ENCODE measurements at regions not wholly inside any gene's neighbourhood (a gene's known extent, or its start where the extent isn't known, plus 50 kb on each side); places are given as distances from the start of the nearest gene placed in this dataset. TPM values are rescaled to one million over a fixed set of nuclear protein-coding genes. Genes with fewer than 3 reads are reported as not detected.

DNA sequence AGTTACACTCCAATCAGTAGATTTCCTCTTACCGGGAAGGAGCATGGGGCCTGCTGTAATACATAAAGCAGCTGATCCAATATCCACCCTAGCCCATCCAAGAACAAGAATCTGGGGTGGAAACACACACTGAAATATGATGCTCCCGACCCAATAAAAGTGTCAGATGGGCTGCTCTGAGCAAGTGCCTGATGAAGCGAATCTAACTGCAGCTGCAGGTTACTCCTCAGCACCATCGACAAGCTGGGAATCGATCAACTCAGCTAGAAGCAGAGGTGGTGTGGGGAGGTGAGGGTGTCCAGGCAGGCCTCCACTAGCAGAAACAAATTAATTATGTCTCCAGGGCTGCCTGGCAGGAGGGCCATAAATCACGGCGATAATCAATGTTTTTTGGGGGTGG lies 64.0 kb upstream of the WSCD2 start:
- Histone ChIP-seq H3K36me3 (ENCODE audit: insufficient read depth) (no peaks in the 10 kb centered on the region), H3K4me1 (ENCODE audit: insufficient read depth) (no peaks in the 10 kb centered on the region), H3K4me3 (ENCODE audit: low read depth, low read length) (no peak overlapping the region), H3K27ac (ENCODE audit: low read depth) (no peak overlapping the region)
- WGBS = 42% methylated on average over 7 of the region's 7 CpGs
- DNase-seq (ENCODE audit: extremely low spot score) = no peak

DNA sequence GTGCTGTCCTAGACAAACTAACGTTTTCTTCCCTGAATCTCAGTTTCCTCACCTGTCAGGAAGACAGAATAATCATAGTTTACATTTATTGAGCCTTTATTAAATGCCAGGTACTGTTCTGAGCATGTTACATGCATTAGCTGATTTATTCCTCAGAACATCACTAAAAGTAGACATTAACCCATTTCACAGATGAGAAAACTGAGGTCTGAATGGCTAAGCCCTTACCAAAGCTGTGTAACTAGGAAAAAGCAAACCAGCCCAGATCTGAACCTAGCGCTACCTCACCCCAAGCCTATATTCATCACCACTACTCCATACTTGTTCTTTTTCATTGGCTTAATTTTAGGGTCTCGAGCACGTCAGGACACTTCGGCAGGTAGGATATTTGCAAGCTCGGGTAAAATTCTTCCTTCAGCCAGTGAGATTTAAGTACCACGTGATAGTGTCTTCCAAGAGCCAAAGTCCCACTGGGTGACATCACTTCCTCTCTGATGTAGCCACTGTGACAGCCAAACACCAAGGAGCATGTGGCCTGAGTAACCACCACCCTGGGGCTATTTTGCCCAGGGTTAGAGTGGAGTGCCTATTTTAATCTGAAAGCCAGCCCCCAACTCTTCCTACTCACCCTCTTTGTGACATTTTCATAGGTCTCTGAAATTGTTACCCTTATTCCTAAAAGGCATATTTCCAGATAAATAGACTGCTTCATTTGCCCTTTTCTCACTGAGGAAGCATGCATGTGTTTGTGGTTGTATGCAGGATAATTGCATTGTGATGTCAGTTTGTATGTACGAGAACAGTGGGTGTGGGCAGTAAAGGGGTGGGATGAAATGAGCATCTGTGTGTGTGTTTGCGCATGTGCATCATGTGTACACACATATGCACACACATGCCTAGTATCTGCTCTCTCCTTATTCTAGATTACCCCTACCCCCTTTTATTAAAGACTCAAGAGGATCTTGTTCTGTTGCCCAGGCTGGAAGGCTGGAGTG lies 62.2 kb upstream of the WSCD2 start:
- Histone ChIP-seq H3K4me1 (ENCODE audit: insufficient read depth) (no peaks in the 10 kb centered on the region), H3K27ac (ENCODE audit: low read depth) (no peak overlapping the region), H3K4me3 (ENCODE audit: low read depth, low read length) (no peak overlapping the region), H3K36me3 (ENCODE audit: insufficient read depth) (no peaks in the 10 kb centered on the region)
- no peak for DNase-seq (ENCODE audit: extremely low spot score)
- 67% methylated on average over 9 of the region's 9 CpGs for WGBS

DNA sequence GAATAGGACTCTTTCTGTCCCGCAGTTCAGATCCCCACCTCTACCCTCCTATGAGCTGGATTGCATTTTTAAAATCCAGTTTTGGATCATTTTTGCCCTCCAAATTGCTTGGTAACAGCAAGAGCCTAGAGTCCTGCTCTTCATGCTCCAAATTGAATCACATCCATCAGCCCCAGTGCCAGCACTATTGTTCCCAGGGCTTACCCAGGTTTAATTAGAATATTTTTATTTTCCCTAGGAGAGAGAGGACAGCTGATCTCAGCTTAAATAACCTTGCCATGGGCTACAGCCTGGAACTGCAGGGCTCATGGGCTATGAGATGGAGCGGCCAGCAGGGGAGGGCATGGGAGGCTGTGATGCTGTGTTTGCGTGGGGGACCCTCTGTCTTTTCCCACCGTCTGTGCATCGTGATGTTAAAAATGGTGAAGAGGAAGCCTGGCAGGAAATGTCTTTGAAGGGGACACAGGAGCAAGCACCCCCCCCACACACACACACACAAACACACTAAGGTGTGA lies 59.4 kb upstream of the WSCD2 start:
- H3K27ac ChIP-seq (ENCODE audit: low read depth) = no peak overlapping the region
- H3K36me3 ChIP-seq (ENCODE audit: insufficient read depth) = no peaks in the 10 kb centered on the region
- 60% methylated on average over 5 of the region's 5 CpGs for WGBS
- no peaks in the 10 kb centered on the region for H3K4me1 ChIP-seq (ENCODE audit: insufficient read depth)
- no peak overlapping the region for H3K4me3 ChIP-seq (ENCODE audit: low read depth, low read length)
- no peak for DNase-seq (ENCODE audit: extremely low spot score)

DNA sequence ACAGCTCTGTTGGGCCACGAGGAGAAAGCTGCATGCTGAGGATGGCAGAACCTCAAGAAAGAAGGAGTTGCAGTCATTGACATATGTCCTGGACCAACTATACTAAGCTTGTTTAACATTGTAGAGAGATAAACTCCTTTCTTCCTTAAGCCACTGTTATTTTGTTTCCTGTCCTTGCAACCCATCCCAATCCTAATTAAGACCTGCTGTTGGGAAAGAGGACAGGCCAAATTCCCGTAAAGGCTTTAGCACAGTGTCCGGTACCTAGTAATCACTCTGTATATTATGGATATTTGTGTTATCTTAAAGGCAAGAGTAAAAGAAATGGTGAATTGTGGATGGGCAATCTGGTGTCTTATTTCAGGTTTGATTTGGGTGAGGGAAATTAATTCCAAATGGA lies 53.5 kb upstream of the WSCD2 start:
- Histone ChIP-seq H3K27ac (ENCODE audit: low read depth) (no peak overlapping the region), H3K4me1 (ENCODE audit: insufficient read depth) (no peaks in the 10 kb centered on the region), H3K4me3 (ENCODE audit: low read depth, low read length) (no peak overlapping the region), H3K36me3 (ENCODE audit: insufficient read depth) (no peaks in the 10 kb centered on the region)
- DNase-seq (ENCODE audit: extremely low spot score) = no peak
- WGBS = 30% methylated on average over 3 of the region's 3 CpGs

DNA sequence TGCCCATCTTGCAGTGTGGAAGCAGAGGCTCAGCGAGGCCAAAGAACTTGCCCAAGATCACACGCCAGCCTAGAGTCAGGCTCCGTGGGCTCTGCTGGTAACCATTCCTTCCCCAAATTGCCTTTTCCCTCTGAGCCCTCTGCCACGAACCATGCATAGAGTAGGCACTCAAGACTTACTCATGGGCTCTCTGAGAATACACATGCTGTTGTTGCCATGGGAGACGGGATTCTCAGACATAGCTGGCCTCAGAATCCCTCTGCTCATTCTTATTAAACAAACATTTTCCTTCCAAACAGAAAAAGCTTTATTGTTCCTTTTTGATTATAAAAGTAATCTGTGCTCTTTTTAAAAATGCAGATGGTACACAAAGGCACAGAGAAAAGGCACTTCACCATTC lies 52.5 kb upstream of the WSCD2 start:
- H3K36me3 ChIP-seq (ENCODE audit: insufficient read depth) = no peaks in the 10 kb centered on the region
- WGBS = 72% methylated on average over 5 of the region's 5 CpGs
- H3K4me1 ChIP-seq (ENCODE audit: insufficient read depth) = no peaks in the 10 kb centered on the region
- H3K4me3 ChIP-seq (ENCODE audit: low read depth, low read length) = no peak overlapping the region
- no peak for DNase-seq (ENCODE audit: extremely low spot score)
- H3K27ac ChIP-seq (ENCODE audit: low read depth) = no peak overlapping the region

DNA sequence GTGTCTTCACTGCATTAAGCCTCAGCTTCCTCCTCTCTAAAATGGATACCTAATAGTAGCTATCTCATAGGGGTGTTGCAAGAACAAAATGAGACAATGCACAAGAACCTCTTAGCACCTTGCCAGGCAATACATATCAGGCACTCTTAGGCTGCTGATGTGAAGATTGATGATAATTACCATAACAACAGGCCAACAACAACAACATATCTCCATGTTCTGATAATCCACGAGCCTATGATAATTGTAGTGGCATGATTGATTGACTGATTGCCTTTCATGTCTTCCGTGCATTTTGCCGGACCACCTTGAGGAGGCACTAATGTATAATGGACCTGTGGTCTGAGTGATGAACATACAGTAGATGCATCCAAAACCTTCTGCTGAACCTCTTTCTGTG lies 50.7 kb upstream of the WSCD2 start:
- no peak for DNase-seq (ENCODE audit: extremely low spot score)
- 75% methylated on average over 3 of the region's 3 CpGs for WGBS
- Histone ChIP-seq H3K4me1 (ENCODE audit: insufficient read depth) (no peaks in the 10 kb centered on the region), H3K27ac (ENCODE audit: low read depth) (no peak overlapping the region), H3K4me3 (ENCODE audit: low read depth, low read length) (no peak overlapping the region), H3K36me3 (ENCODE audit: insufficient read depth) (no peaks in the 10 kb centered on the region)

Small RNAs in the stretch of these regions (small RNA-seq; reads per million reads assigned to genes)
- not detected for gene AC126177.5
